Amniotic stem cell (primary cell): ENCODE measurements at regions not wholly inside any gene's neighbourhood (a gene's known extent, or its start where the extent isn't known, plus 50 kb on each side); places are given as distances from the start of the nearest gene placed in this dataset.
"Not testable (repeated sequence)": the region's sequence is repeated elsewhere in the genome, so short reads cannot be mapped to it uniquely, and the experiment has no call there.

Source experiments
- DNase-seq: peaks from one replicate; lab custom pipeline; 2025; lab: John Stamatoyannopoulos, UW

- no peak for DNase-seq
These were observed 466.4 kb downstream of the MED13L start for GRCh38 chr12:115811045-115811444.

GRCh38 chr12:115810122-115810901 is 467.2 kb downstream of the MED13L start:
- DNase-seq = no peak

- no peak for DNase-seq
These were observed 471.5 kb downstream of the MED13L start for GRCh38 chr12:115806000-115806399.

- DNase-seq = no peak
These were observed 474.7 kb downstream of the MED13L start for GRCh38 chr12:115802767-115803166.

- no peak for DNase-seq
These were observed 475.6 kb downstream of the MED13L start for GRCh38 chr12:115801871-115802270.

- DNase-seq = no peak
These were observed 477.9 kb downstream of the MED13L start for GRCh38 chr12:115799610-115800009.

GRCh38 chr12:115798309-115798917 is 479.1 kb downstream of the MED13L start:
- no peak for DNase-seq

GRCh38 chr12:115794659-115795081 is 482.8 kb downstream of the MED13L start:
- DNase-seq = no peak

GRCh38 chr12:115791331-115791730 is 486.2 kb downstream of the MED13L start:
- DNase-seq = no peak

- no peak for DNase-seq
These were observed 487.0 kb downstream of the MED13L start for GRCh38 chr12:115790526-115790925.

GRCh38 chr12:115786490-115786889 is 491.0 kb downstream of the MED13L start:
- not testable (repeated sequence) for DNase-seq

- DNase-seq = no peak
These were observed 491.9 kb downstream of the MED13L start for GRCh38 chr12:115785548-115785947.

GRCh38 chr12:115776399-115776798 is 501.1 kb downstream of the MED13L start:
- no peak for DNase-seq

- no peak for DNase-seq
These were observed 503.2 kb downstream of the MED13L start for GRCh38 chr12:115774148-115774895.

GRCh38 chr12:115771601-115772000 is 505.9 kb downstream of the MED13L start:
- DNase-seq = no peak

- no peak for DNase-seq
These were observed 506.4 kb downstream of the MED13L start for GRCh38 chr12:115771065-115771464.

GRCh38 chr12:115770643-115771042 is 506.9 kb downstream of the MED13L start:
- DNase-seq = no peak

GRCh38 chr12:115767916-115768315 is 509.6 kb downstream of the MED13L start:
- DNase-seq = no peak

GRCh38 chr12:115763982-115764621 is 513.4 kb downstream of the MED13L start:
- no peak for DNase-seq

GRCh38 chr12:115763376-115763775 is 514.1 kb downstream of the MED13L start:
- DNase-seq = no peak

- DNase-seq = no peak
These were observed 514.6 kb downstream of the MED13L start for GRCh38 chr12:115762936-115763335.

- no peak for DNase-seq
These were observed 515.7 kb downstream of the MED13L start for GRCh38 chr12:115761784-115762183.
